Stomach (tissue), 8 donors: ENCODE measurements at regions not wholly inside any gene's neighbourhood (a gene's known extent, or its start where the extent isn't known, plus 50 kb on each side); places are given as distances from the start of the nearest gene placed in this dataset.

Experiments used
- DNase-seq, 2 donors: peaks; one replicate each; pipeline versions ENCODE4 v3.0.0 to v3.0.0-alpha.2; 2013 to 2019
- H3K27ac ChIP-seq, 5 donors: fragments of 200-600 bp in 4 of 5; sonication (generic) in 4 of 5; one replicate each; pipeline ENCODE4 v1.5.1; 2013 to 2019; ENCODE audit warnings: mild to moderate bottlenecking in 1 of 5, moderate library complexity in 1 of 5
- H3K27me3 ChIP-seq, 3 donors: fragments of 200-600 bp; sonication (generic); one replicate each; pipeline ENCODE4 v1.5.1; 2017 to 2019; ENCODE audit warnings: mixed run types in 1 of 3
- H3K36me3 ChIP-seq, 4 donors: fragments of 200-600 bp; sonication (generic); 1 replicate in 3 of 4; 2 replicates in 1 of 4; pipeline ENCODE4 v1.5.1; 2016 to 2019
- H3K4me1 ChIP-seq, 4 donors: fragments of 200-600 bp; sonication (generic); one replicate each; pipeline ENCODE4 v1.5.1; 2016 to 2019
- H3K4me3 ChIP-seq, 4 donors: fragments of 200-600 bp; sonication (generic) in 3 of 4; one replicate each; pipeline ENCODE4 v1.5.1; 2016 to 2019; ENCODE audit warnings: mild to moderate bottlenecking in 1 of 4
- H3K9me3 ChIP-seq, 4 donors: fragments of 200-600 bp; sonication (generic); one replicate each; pipeline ENCODE4 v1.5.1; 2016 to 2019
- EP300 ChIP-seq: sonication (generic); formaldehyde crosslinking; IDR thresholded peaks from one replicate; pipeline ENCODE4 v1.6.1; 2017; ENCODE audit warnings: antibody characterized with exemption
- POLR2A ChIP-seq, 4 donors: fragments of 450-650 bp; IDR thresholded peaks; one replicate each; pipeline ENCODE4 v1.6.1; 2016; ENCODE audit warnings: antibody characterized with exemption in 4 of 4, control low read depth in 2 of 4, mild to moderate bottlenecking in 1 of 4, moderate library complexity in 1 of 4
- POLR2AphosphoS5 ChIP-seq, 3 donors: sonication (generic); formaldehyde crosslinking; IDR thresholded peaks; one replicate each; pipeline ENCODE4 v1.6.1; 2016; ENCODE audit warnings: antibody characterized with exemption in 3 of 3
- WGBS, 5 donors: extraction: QIAGEN DNeasy Blood & Tissue Kit in 3 of 5; methylation state at CpG; one replicate each; pipeline versions ENCODE4 v1.1.5 to v1.1.7; 2013 to 2018; 5-methylcytosine and 5-hydroxymethylcytosine counted together
- intact Hi-C: fragments of 100-400 bp; cut with DNase I; formaldehyde crosslinking; loops from one replicate; pipeline ENCODE4 v1.15.1; 2023; ENCODE audit warnings: low total_unique reads
- TF ChIP-seq, protein P1 (sequence below), 7 experiments: fragments of 450-650 bp in 4 of 7; fragments of 200-600 bp in 3 of 7; sonication (generic) in 3 of 7; IDR thresholded peaks; one replicate each; pipeline ENCODE4 v1.5.1; 2016 to 2019; ENCODE audit warnings: antibody characterized with exemption in 7 of 7, control low read depth in 2 of 7, mild to moderate bottlenecking in 1 of 7
- donor health status: healthy with polysubstance abuse.
- donor health status: Bipolar disorder and iron deficiency.
- donor health status: healthy.

DNA sequence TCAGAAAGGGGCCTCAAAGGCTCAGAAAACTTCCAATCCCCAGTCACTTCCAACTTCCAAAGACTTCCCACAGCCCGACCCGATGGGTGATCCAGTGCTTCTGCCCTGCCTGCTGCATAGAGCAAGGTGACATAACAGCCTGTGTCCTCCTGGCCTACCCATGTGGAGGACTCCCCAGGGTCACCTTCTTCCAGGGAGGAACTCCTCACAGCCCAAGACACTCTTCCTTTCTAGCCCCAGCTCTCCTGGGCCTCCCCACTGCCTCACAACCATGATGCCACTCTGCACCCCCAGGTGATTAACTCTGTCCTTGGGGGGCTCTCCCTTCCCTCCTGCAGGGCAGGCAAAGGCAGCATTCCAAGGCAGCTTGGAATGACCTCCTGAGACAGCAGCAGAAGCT, 158.4 kb upstream of the PDE1C start:
- Histone ChIP-seq H3K4me1 (no peaks in the 10 kb centered on the region), H3K27me3 (peaks cover 0 to 4% (median 0%) of the 10 kb centered on the region in 3 donors), H3K4me3 (no peak overlapping the region), H3K27ac (no peak overlapping the region), H3K36me3 (no peaks in the 10 kb centered on the region), H3K9me3 (peaks cover 0 to 9% (median 4%) of the 10 kb centered on the region in 4 donors)
- TF ChIP-seq POLR2AphosphoS5 (IDR thresholded peaks at IDR 0.05) (no peak), EP300 (no peak), POLR2A (IDR thresholded peaks at IDR 0.05) (no peak)
- TF ChIP-seq, protein P1, sequence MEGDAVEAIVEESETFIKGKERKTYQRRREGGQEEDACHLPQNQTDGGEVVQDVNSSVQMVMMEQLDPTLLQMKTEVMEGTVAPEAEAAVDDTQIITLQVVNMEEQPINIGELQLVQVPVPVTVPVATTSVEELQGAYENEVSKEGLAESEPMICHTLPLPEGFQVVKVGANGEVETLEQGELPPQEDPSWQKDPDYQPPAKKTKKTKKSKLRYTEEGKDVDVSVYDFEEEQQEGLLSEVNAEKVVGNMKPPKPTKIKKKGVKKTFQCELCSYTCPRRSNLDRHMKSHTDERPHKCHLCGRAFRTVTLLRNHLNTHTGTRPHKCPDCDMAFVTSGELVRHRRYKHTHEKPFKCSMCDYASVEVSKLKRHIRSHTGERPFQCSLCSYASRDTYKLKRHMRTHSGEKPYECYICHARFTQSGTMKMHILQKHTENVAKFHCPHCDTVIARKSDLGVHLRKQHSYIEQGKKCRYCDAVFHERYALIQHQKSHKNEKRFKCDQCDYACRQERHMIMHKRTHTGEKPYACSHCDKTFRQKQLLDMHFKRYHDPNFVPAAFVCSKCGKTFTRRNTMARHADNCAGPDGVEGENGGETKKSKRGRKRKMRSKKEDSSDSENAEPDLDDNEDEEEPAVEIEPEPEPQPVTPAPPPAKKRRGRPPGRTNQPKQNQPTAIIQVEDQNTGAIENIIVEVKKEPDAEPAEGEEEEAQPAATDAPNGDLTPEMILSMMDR (IDR thresholded peaks at IDR 0.05) = no peak
- intact Hi-C loops = no loop called here
- DNase-seq = no peak
- WGBS, 5 donors = 84 to 96% (median 94%) methylated on average over 2 of the region's 2 CpGs

DNA sequence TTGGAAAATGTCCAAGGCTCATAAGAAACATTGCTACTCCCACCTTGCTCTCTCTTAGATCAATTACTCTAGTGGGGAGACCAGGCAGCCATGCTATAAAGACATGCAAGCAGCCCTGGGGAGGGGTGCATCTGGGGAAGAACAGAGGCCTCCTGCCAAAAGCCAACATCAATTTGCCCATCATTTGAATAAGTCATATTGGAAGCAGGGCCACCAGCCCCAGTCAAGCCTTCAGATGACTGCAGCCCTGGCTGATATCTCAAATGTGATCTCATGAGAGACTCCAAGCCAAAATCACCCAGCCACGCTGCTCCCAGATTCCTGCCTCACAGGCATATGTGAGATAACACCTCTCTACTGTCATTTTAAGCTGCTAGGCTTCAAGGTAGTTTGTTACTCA, 157.5 kb upstream of the PDE1C start:
- Histone ChIP-seq H3K9me3 (peaks cover 0 to 9% (median 4%) of the 10 kb centered on the region in 4 donors), H3K4me3 (no peak overlapping the region), H3K27me3 (peaks cover 0 to 4% (median 0%) of the 10 kb centered on the region in 3 donors), H3K27ac (no peak overlapping the region), H3K4me1 (no peaks in the 10 kb centered on the region), H3K36me3 (no peaks in the 10 kb centered on the region)
- DNase-seq = no peak
- 51 to 80% (median 69%) methylated on average over 1 of the region's 1 CpG for WGBS, 5 donors
- TF ChIP-seq, protein P1 (IDR thresholded peaks at IDR 0.05) = no peak
- TF ChIP-seq POLR2AphosphoS5 (IDR thresholded peaks at IDR 0.05) (no peak), EP300 (no peak), POLR2A (IDR thresholded peaks at IDR 0.05) (no peak)
- intact Hi-C loops = no loop called here

DNA sequence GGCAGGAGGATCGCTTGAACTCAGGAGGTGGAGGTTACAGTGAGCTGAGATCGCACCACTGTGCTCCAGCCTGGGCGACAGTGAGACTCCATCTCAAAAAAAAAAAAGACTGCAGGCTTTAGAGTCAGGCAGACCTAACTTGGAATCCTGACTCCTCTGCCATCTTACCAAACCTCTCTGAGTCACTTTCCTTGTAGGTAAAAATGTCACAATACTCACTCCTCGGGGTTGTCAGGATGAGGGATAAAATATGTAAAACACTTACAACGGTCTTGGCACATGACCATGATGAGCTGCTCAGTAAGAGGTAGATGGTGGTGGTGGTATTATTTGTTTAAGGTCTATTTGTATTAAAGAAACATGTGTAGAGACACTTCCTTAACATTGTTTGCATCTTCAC, 154.1 kb upstream of the PDE1C start:
- no peak for DNase-seq
- H3K36me3 ChIP-seq = no peaks in the 10 kb centered on the region
- TF ChIP-seq POLR2A (IDR thresholded peaks at IDR 0.05) (no peak), EP300 (no peak), POLR2AphosphoS5 (IDR thresholded peaks at IDR 0.05) (no peak)
- TF ChIP-seq, protein P1 (IDR thresholded peaks at IDR 0.05) = no peak
- intact Hi-C loops = no loop called here
- no peak overlapping the region for H3K27ac ChIP-seq
- H3K4me3 ChIP-seq = no peak overlapping the region
- no peaks in the 10 kb centered on the region for H3K4me1 ChIP-seq
- peaks cover 0 to 9% (median 4%) of the 10 kb centered on the region in 4 donors for H3K9me3 ChIP-seq
- H3K27me3 ChIP-seq = peaks cover 0 to 4% (median 0%) of the 10 kb centered on the region in 3 donors
- WGBS, 5 donors = 80 to 86% (median 84%) methylated on average over 5 of the region's 5 CpGs

DNA sequence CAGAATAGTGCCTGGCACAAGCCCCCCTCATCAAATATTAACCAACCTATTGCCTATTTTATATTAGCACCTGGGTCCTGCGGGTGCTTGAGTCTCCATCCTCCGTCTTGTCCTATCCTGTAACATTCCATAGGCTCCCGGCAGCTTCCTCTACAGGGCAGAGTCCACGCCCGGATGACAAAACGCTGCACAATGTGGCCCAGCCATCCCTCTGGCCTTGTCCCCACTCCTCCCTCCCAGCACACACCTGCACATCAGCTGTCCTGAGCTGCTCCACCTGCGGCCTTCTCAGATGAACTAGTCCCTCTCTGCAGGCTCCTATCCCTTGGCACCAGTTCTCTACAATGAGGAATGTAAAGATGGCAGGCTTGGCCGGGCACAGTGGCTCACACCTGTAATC, 153.5 kb upstream of the PDE1C start:
- peaks cover 0 to 9% (median 4%) of the 10 kb centered on the region in 4 donors for H3K9me3 ChIP-seq
- no peaks in the 10 kb centered on the region for H3K4me1 ChIP-seq
- no peak overlapping the region for H3K27ac ChIP-seq
- no peak overlapping the region for H3K4me3 ChIP-seq
- H3K36me3 ChIP-seq = no peaks in the 10 kb centered on the region
- WGBS, 5 donors = 78 to 94% (median 80%) methylated on average over 8 of the region's 8 CpGs
- TF ChIP-seq, protein P1 (IDR thresholded peaks at IDR 0.05) = no peak
- no peak for TF ChIP-seq EP300
- TF ChIP-seq POLR2AphosphoS5 (IDR thresholded peaks at IDR 0.05) = no peak
- no peak for TF ChIP-seq POLR2A (IDR thresholded peaks at IDR 0.05)
- no peak for DNase-seq
- intact Hi-C loops = no loop called here
- H3K27me3 ChIP-seq = peaks cover 0 to 4% (median 0%) of the 10 kb centered on the region in 3 donors
